ENCODE measurements at regions not wholly inside any gene's neighbourhood (a gene's known extent, or its start where the extent isn't known, plus 50 kb on each side); places are given as distances from the start of the nearest gene placed in this dataset.

GRCh38 chr2:53460347-53460746, 307.3 kb upstream of the CHAC2 start:
- Histone ChIP-seq H3K4me3 (no peak overlapping the region), H3K27ac (no peak overlapping the region), H3K36me3 (no peaks in the 10 kb centered on the region), H3K4me1 (no peaks in the 10 kb centered on the region), H3K27me3 (no peaks in the 10 kb centered on the region), H3K9me3 (no peaks in the 10 kb centered on the region)
- intact Hi-C loops (cut with DNase I): no loop called here
- DNase-seq: no peak
- WGBS, 2 donors: 47 to 50% methylated on average over 1 of the region's 1 CpG
- no peak for TF ChIP-seq CTCF (IDR thresholded peaks at IDR 0.05)
- TF ChIP-seq POLR2A (IDR thresholded peaks at IDR 0.05): no peak
- no peak for TF ChIP-seq EP300 (IDR thresholded peaks at IDR 0.05)
- no peak for TF ChIP-seq POLR2AphosphoS5 (IDR thresholded peaks at IDR 0.05)

- Histone ChIP-seq H3K4me1 (peaks cover 0 to 9% (median 4%) of the 10 kb centered on the region in 4 donors), H3K36me3 (no peaks in the 10 kb centered on the region), H3K27me3 (no peaks in the 10 kb centered on the region), H3K4me3 (no peak overlapping the region), H3K9me3 (no peaks in the 10 kb centered on the region), H3K27ac (no peak overlapping the region)
- no peak for TF ChIP-seq EP300 (IDR thresholded peaks at IDR 0.05)
- TF ChIP-seq CTCF (IDR thresholded peaks at IDR 0.05): no peak
- TF ChIP-seq POLR2AphosphoS5 (IDR thresholded peaks at IDR 0.05): no peak
- TF ChIP-seq POLR2A (IDR thresholded peaks at IDR 0.05): no peak
- no peak for DNase-seq
- intact Hi-C loops (cut with DNase I): no loop called here
- WGBS, 2 donors: 85 to 89% methylated on average over 6 of the region's 6 CpGs
Measured at GRCh38 chr2:53455094-53455493, 312.5 kb upstream of the CHAC2 start.

GRCh38 chr2:53452957-53453748, 314.5 kb upstream of the CHAC2 start:
- no peak overlapping the region for H3K27ac ChIP-seq
- H3K9me3 ChIP-seq: no peaks in the 10 kb centered on the region
- intact Hi-C loops (cut with DNase I): no loop called here
- no peaks in the 10 kb centered on the region for H3K27me3 ChIP-seq
- 60 to 80% methylated on average over 8 of the region's 8 CpGs for WGBS, 2 donors
- TF ChIP-seq CTCF (IDR thresholded peaks at IDR 0.05) (no peak), POLR2AphosphoS5 (IDR thresholded peaks at IDR 0.05) (no peak), EP300 (IDR thresholded peaks at IDR 0.05) (no peak), POLR2A (IDR thresholded peaks at IDR 0.05) (no peak)
- no peaks in the 10 kb centered on the region for H3K36me3 ChIP-seq
- no peak for DNase-seq
- H3K4me3 ChIP-seq: no peak overlapping the region
- peaks cover 0 to 9% (median 4%) of the 10 kb centered on the region in 4 donors for H3K4me1 ChIP-seq

DNA sequence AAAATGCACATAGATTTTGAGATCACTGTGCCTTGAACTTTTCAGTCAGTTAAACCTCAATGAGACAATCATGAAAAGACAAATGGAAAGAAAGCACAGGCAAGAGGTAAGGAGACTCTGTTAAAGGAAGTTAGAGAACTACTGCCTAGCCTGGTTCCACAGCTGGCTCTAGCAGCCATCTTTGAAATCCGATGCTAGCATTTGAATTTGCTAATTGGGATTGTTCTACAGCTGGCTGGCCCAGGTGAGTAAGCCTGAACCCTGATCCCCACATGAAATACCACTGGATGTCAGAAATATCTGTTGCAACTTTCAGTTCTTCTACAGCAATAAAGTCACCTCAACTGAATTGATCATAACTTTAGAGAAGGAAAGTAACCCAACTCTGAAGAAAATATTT, 315.2 kb upstream of the CHAC2 start:
- Histone ChIP-seq H3K36me3 (no peaks in the 10 kb centered on the region), H3K4me3 (no peak overlapping the region), H3K4me1 (peaks cover 0 to 9% (median 4%) of the 10 kb centered on the region in 4 donors), H3K27me3 (no peaks in the 10 kb centered on the region), H3K27ac (no peak overlapping the region), H3K9me3 (no peaks in the 10 kb centered on the region)
- intact Hi-C loops (cut with DNase I): no loop called here
- no peak for DNase-seq
- TF ChIP-seq CTCF (IDR thresholded peaks at IDR 0.05) (no peak), POLR2AphosphoS5 (IDR thresholded peaks at IDR 0.05) (no peak), EP300 (IDR thresholded peaks at IDR 0.05) (no peak), POLR2A (IDR thresholded peaks at IDR 0.05) (no peak)
- 40 to 42% methylated on average over 1 of the region's 1 CpG for WGBS, 2 donors

DNA sequence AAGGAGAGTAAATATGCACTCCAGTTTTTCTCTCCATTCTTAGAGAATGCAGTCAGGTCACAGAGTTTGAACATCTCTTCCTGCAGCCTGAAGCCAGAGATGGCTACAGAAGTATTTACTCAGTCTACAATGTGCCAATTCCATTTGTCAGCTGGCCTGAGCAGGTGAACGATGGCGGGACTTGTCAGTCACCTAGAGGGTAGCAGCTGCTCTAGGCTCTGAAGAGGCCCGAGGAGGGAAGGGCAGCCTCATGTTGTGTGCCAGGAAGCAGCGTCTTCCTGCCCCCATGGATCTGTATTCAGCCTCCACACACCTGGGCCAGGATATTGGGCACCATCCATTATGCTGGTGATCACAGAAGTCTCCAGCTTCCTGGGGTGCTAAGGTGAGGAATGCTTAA, 316.7 kb upstream of the CHAC2 start:
- TF ChIP-seq CTCF (IDR thresholded peaks at IDR 0.05): no peak
- TF ChIP-seq POLR2A (IDR thresholded peaks at IDR 0.05): no peak
- TF ChIP-seq POLR2AphosphoS5 (IDR thresholded peaks at IDR 0.05): no peak
- no peak for TF ChIP-seq EP300 (IDR thresholded peaks at IDR 0.05)
- no peaks in the 10 kb centered on the region for H3K9me3 ChIP-seq
- no peaks in the 10 kb centered on the region for H3K36me3 ChIP-seq
- no peak overlapping the region for H3K27ac ChIP-seq
- intact Hi-C loops (cut with DNase I): no loop called here
- no peak for DNase-seq
- H3K4me1 ChIP-seq: peaks cover 0 to 9% (median 4%) of the 10 kb centered on the region in 4 donors
- H3K27me3 ChIP-seq: no peaks in the 10 kb centered on the region
- WGBS, 2 donors: 21 to 63% methylated on average over 4 of the region's 4 CpGs
- no peak overlapping the region for H3K4me3 ChIP-seq

All from sigmoid colon (tissue), 6 donors.